CD4-positive, alpha-beta T cell treated with Interleukin-2 at 100 ng/mL for 4 hours (primary cell): ENCODE measurements at regions not wholly inside any gene's neighbourhood (a gene's known extent, or its start where the extent isn't known, plus 50 kb on each side); places are given as distances from the start of the nearest gene placed in this dataset.

Experiments used
- DNase-seq: peaks from one replicate; pipeline ENCODE4 v3.0.0-alpha.2; 2020; ENCODE audit warnings: low spot score

- DNase-seq, result no peak
These were observed 159.1 kb upstream of the RGMB start for GRCh38 chr5:98614341-98614740.

DNA sequence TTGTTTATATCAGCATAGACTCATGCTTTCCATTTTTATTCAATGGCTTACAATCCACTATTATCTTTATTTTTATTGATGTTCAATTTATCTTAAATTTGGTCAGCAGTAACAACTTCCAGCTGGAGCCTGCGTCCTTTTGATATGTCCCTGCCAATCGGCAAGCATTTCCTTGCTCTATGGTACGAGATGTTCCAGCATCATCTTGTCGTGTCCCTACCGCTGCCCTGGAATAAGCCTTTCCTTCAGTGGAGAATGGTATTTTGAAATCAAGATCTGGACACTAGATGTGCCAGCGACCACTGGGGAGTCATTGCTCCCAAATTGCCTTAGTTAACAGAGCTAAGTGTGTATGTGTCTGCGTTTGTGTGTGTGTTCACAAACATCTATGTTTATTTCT lies 151.6 kb upstream of the RGMB start:
- DNase-seq, result no peak

DNA sequence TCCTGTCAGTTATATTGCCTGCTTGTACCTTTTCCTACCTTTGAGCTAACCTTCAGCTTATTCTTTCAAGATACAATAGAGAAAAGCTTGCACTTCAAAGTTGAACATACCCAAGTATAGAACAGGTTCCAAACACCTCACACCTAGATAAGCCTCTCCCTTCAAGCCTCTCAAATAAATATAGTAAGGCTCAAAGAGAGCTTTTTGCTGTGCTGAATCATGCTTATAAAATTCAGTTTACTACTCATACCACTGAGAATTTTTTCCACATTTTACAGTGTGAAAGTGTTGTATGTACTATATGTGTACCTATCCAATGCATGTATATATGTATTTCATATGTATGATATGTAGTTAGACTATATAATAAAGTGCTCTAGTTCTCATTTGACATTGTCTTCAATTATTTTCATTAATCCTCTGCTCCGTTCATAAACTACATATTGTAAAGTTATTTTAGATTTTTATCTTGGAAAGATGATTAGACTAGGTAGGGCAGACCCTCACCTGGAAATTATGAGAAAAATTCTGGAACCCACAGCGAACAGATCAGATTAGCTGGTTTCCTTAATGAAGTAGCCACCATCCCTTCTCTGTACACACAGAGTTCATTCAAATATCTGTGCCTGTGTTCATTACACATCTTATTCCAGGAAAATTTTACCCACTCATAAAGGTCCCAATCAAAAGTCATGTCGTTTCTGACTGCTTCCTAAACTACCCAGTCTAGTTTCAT lies 149.2 kb upstream of the RGMB start:
- no peak for DNase-seq

- DNase-seq, result no peak
These were observed 146.3 kb upstream of the RGMB start for GRCh38 chr5:98627121-98627520.

DNA sequence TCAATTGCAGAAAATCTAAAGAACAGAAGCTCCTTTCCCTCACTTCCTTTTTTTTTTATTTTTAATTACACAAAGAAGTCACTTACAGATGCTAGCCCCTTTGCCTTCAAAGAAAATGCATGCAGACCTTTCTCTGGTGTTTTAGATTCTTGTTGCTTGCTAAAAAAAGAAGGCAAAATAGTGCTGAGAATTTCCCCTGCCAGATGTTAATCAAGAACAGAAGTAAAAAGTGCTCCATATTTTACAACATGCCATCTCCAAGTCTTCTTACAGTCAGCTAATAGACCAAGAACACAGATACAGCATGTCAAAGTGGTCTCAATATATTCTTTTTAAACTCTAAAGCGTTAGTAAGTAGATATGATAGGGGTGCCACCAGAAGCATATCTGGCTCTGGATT lies 142.8 kb upstream of the RGMB start:
- no peak for DNase-seq

GRCh38 chr5:98631311-98632054 lies 142.0 kb upstream of the RGMB start:
- DNase-seq, result no peak

- no peak for DNase-seq
These were observed 137.8 kb upstream of the RGMB start for GRCh38 chr5:98635656-98636055.

- no peak for DNase-seq
These were observed 136.3 kb upstream of the RGMB start for GRCh38 chr5:98637116-98637515.

DNA sequence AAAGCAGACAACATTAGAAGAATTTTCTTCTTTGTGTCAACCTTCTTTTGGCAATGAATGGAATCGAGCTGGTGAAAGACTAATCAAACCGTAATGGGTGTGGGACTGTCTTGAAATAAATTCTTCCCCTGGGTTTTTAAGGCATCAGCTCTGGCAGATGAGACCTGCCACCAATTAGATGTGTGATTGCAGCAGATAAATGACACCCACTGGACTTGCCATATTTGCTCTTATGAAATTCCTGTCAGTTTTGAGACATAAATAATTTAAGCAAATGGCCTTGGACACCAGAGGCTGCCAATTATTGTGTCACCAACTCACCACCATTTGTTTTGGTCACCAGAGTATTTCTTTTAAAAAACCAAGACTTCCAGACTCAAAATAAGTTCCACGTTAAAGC lies 135.9 kb upstream of the RGMB start:
- DNase-seq, result no peak

- DNase-seq, result no peak
These were observed 135.4 kb upstream of the RGMB start for GRCh38 chr5:98638111-98638510.

- no peak for DNase-seq
These were observed 134.8 kb upstream of the RGMB start for GRCh38 chr5:98638701-98639100.

- DNase-seq, result no peak
These were observed 134.2 kb upstream of the RGMB start for GRCh38 chr5:98639274-98639673.

GRCh38 chr5:98641671-98642070 lies 131.8 kb upstream of the RGMB start:
- DNase-seq, result no peak

DNA sequence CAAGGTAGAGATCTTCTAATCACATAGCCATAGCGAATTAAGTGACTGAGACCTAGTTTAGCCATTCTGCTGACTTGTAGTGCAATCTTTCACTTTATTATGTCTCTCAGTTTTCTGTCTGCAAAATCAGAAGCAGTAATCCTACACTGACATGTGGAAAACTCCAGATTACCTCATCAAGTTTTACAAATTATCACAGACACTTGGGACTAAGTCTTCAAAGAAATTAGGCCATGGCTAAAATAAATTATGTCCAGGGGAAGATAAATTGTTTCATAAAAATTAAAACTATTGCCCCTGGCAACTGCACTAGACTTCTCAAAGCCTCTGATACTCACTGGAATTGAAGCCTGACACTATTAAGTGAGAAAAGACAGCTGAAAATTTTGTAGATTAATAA lies 129.9 kb upstream of the RGMB start:
- DNase-seq, result no peak

- no peak for DNase-seq
These were observed 121.7 kb upstream of the RGMB start for GRCh38 chr5:98651715-98652114.

- no peak for DNase-seq
These were observed 117.2 kb upstream of the RGMB start for GRCh38 chr5:98656125-98656795.

GRCh38 chr5:98656796-98657195 lies 116.7 kb upstream of the RGMB start:
- no peak for DNase-seq

GRCh38 chr5:98657559-98657958 lies 115.9 kb upstream of the RGMB start:
- DNase-seq, result no peak

DNA sequence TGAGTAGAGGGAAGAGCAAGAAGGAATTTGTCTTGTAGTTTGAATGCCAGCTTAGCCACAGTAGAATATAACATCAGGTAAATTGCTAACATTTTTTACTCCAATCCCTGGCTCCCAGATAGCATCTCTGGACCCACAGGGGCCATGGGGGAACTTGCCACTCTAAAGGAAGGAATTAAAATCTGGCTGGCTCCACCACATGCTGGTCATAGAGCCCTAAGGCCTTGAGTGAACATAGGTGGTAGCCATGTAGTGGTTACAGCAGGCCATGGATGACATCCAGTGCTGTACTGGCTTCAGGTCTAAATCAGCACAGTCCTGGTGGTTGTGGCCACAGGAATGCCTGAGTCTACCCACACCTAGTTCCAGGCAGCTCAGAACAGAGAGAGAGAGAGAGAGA lies 109.9 kb upstream of the RGMB start:
- DNase-seq, result no peak

DNA sequence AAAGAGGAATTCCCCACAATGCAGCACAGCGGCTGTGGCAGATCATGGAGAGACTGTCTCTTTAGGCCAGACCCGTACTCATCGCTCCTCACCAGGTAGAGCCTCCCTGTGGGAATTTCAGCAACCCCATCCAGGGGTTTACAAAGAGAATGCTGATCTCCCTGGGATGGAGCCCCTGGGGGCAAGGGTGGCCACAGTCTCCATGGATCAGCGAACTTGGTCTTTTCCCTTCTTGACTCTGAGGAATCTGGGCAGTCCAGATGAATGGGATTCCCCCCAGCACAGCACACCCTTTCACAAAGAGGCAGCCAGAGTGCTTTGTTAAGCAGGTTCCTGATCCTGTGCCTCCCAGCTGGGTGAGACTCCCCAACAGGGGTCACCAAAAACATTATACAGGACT lies 108.7 kb upstream of the RGMB start:
- DNase-seq, result no peak

DNA sequence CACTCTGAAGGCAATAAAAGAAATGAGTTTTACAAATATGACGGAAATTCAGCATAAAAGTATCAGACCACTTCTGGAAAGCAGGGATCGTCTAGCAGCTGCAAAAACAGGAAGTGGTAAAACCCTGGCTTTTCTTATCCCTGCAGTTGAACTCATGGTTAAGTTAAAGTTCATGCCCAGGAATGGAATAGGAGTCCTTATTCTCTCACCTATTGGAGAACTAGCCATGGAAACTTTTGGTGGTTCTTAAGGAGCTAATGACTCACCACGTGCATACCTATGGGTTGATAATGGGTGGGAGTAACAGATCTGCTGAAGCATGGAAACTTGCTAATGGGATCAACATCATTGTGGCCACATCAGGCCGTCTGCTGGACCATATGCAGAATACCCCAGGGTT lies 93.5 kb upstream of the RGMB start:
- no peak for DNase-seq

- DNase-seq, result no peak
These were observed 83.5 kb upstream of the RGMB start for GRCh38 chr5:98690002-98690401.

DNA sequence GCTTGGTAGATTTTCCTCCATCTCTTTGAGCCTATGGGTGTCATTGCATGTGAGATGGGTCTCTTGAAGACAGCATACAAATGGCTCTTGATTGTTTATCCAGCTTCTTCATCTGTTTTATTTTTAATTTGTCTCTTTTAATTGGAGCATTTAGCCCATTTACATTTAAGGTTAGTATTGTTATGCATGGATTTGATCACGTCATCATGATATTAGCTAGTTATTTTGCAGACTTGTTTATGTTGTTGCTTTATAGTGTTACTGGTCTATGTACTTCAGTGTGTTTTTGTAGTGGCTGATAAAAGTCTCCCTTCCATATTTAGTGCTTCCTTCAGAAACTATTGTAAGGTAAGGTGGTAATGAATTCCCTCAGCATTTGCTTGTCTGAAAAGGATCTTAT lies 78.6 kb upstream of the RGMB start:
- DNase-seq, result no peak
